ENCODE measurements at regions not wholly inside any gene's neighbourhood (a gene's known extent, or its start where the extent isn't known, plus 50 kb on each side); places are given as distances from the start of the nearest gene placed in this dataset.
"Not testable (repeated sequence)": the region's sequence is repeated elsewhere in the genome, so short reads cannot be mapped to it uniquely, and the experiment has no call there.

DNA sequence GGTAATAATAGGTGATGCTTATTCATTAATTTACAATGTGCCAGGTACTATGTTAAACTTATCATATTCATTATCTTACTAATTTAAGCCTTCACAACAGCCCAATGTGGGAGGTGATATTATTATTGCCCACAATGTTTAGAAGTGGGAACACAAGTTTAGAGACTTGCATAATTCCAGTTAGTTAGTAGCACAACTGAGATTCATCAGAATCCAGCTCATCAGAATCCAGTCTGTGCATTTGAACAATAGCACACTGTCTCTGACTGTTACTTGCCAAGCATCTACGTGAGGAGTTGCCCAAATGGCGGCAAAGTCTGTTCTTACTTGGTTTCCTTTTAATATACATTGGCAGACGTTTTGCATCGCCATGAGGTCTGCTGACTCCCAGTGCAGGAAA lies 110.9 kb upstream of the BASP1 start:
- no peak overlapping the region for H3K4me3 ChIP-seq (ENCODE audit: low read depth, low read length)
- TF ChIP-seq, protein P1, sequence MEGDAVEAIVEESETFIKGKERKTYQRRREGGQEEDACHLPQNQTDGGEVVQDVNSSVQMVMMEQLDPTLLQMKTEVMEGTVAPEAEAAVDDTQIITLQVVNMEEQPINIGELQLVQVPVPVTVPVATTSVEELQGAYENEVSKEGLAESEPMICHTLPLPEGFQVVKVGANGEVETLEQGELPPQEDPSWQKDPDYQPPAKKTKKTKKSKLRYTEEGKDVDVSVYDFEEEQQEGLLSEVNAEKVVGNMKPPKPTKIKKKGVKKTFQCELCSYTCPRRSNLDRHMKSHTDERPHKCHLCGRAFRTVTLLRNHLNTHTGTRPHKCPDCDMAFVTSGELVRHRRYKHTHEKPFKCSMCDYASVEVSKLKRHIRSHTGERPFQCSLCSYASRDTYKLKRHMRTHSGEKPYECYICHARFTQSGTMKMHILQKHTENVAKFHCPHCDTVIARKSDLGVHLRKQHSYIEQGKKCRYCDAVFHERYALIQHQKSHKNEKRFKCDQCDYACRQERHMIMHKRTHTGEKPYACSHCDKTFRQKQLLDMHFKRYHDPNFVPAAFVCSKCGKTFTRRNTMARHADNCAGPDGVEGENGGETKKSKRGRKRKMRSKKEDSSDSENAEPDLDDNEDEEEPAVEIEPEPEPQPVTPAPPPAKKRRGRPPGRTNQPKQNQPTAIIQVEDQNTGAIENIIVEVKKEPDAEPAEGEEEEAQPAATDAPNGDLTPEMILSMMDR (IDR thresholded peaks at IDR 0.05; ENCODE audit: low read depth, low read length), result no peak
- no peak for DNase-seq (ENCODE audit: low read depth, low spot score)
- in situ Hi-C loops (cut with HindIII; ENCODE audit: low sequenced_read_pairs), result no loop called here

DNA sequence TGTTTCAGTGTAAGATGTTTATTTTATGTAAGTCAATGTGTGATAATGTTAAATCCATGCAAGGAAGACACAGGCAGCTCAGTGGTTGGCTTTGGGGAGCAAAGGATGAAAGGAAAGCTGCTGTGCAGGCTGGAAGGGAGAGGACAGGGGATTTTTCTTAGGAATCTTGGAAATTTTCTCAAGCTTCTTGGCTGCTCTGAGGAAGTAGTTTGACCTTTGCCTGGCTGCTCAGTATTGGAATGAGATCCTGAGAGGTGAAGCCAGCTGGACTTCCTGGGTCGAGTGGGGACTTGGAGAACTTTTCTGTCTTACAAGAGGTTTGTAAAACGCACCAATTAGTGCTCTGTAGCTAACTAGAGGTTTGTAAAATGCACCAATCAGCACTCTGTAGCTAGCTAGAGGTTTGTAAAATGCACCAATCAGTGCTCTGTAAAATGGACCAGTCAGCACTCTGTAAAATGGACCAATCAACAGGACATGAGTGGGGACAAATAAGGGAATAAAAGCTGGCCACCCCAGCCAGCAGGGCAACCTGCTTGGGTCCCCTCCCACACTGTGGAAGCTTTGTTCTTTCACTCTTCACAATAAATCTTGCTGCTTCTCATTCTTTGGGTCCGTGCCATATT lies 105.2 kb upstream of the BASP1 start:
- H3K4me3 ChIP-seq (ENCODE audit: low read depth, low read length); in situ Hi-C loops (cut with HindIII; ENCODE audit: low sequenced_read_pairs); DNase-seq (ENCODE audit: low read depth, low spot score): not testable (repeated sequence)

DNA sequence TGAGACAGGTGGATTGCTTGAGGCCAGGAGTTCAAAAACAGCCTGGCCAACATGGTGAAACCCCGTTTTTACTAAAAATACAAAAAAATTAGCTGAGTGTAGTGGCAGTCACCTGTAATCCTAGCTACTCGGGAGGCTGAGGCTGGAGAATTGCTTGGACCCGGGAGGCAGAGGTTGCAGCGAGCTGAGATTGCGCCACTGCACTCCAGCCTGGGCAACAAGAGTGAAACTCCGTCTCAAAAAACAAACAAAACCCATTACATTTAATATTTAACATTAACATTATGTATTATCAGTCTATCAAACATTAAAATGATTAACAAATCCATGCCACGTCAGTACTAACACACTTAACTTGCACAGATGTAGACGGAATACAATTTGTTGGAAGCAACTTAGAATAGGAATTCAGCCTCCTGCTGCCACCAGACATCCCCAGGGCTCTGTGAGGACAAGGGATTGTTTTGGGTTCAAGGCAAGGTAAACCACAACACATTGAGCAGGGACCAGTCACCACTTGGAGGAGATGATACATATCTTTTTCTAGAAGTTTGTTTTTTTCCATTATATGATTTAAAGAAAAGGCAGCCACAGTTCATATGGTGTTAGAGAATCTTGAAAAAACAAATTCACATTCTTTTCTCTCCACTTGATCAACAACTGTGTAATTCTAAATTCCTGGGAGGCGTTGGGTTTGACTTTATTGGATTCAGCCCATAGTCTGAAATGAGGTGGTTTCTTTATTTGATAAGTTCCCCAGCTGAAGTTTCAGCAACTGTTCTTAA lies 104.1 kb upstream of the BASP1 start:
- peak; percentile 80 for DNase-seq (ENCODE audit: low read depth, low spot score)
- in situ Hi-C loops (cut with HindIII; ENCODE audit: low sequenced_read_pairs), result no loop called here
- TF ChIP-seq, protein P1 (IDR thresholded peaks at IDR 0.05; ENCODE audit: low read depth, low read length), result no peak
- no peak overlapping the region for H3K4me3 ChIP-seq (ENCODE audit: low read depth, low read length)

DNA sequence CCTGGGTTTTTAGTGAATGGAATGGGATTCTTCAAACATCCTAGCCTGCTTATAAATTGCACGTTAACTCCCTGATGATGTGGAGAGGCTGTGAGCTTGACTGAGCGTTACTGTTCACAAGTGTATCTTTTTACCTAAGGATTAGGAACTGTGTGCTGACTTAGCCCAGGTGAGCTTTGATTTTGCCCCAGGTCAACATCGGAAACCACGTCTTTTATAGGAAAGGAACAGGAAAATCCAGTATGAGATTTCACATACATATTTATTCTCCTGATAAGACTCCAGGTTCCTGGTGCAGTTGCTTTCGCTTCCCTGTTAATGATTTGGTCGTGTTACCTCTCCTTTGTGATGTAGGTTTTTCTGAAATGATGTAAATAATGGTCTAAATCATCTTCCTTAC lies 103.2 kb upstream of the BASP1 start:
- TF ChIP-seq, protein P1 (IDR thresholded peaks at IDR 0.05; ENCODE audit: low read depth, low read length), result no peak
- no peak overlapping the region for H3K4me3 ChIP-seq (ENCODE audit: low read depth, low read length)
- in situ Hi-C loops (cut with HindIII; ENCODE audit: low sequenced_read_pairs), result no loop called here
- DNase-seq (ENCODE audit: low read depth, low spot score), result no peak

DNA sequence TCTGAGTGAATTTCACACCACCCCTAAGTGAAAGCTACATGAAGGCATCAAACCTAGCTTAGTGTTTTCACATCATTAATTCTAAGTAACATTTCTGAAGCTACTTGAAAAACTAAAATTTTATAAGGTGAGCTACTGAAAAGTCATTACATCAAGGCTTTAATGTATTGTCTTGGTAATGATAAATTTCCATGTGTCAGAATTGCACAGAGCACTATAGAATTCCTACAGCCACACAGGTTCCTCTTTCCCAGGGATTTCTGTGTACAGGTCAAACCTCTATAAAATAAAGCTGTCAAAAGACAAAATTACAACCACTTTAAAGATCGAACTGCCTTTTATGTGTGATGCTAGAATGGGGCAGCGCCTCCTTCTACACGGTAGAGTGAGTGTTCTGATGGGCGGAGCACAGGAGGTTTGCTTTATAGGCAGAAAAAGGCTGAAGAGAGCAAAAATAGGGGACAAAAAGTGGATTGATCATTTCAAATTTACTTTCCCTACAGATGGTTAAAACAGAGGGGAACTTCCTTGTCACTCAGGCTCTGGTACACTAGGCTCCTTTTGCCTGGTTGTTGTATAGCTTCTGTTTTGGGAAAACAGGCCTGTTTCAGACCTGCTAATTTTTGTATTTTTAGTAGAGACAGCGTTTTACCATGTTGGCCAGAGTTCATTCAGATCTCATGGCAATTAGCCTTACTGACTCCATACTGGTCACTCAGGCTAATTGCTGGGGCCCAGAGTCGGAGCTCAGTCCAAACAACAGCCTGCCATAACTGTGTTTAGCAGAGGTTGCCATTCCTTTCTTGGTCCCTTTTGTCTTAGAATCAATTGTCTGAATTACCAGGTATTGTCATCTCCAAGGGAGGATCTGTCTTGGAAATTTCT lies 102.5 kb upstream of the BASP1 start:
- TF ChIP-seq, protein P1 (IDR thresholded peaks at IDR 0.05; ENCODE audit: low read depth, low read length), result no peak
- DNase-seq (ENCODE audit: low read depth, low spot score), result no peak
- in situ Hi-C loops (cut with HindIII; ENCODE audit: low sequenced_read_pairs), result no loop called here
- H3K4me3 ChIP-seq (ENCODE audit: low read depth, low read length), result no peak overlapping the region

DNA sequence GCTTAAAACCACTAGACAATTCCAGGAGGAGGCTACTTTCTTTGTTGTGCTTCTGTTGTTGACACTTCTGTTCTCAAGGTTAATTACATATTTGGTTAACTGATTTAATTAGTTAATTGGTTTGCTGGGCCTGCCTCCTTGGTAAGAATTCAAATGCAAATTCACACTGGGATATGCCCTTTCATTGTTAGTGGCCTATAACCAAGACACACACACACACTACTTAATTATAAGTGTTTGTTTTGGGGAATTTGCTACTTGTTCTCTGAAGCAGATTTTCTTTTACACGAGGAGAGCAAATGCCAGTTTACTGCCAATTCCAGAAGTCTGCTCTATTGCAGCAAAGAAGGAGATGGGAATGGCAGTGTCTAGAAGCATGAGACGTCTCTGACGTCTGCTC lies 101.6 kb upstream of the BASP1 start:
- in situ Hi-C loops (cut with HindIII; ENCODE audit: low sequenced_read_pairs), result no loop called here

More for the DNA sequence above, 101.6 kb upstream of the BASP1 start:
- no peak overlapping the region for H3K4me3 ChIP-seq (ENCODE audit: low read depth, low read length)
- DNase-seq (ENCODE audit: low read depth, low spot score), result no peak
- TF ChIP-seq, protein P1 (IDR thresholded peaks at IDR 0.05; ENCODE audit: low read depth, low read length), result no peak
